Skeletal muscle tissue (tissue), 3 donors: ENCODE measurements at regions not wholly inside any gene's neighbourhood (a gene's known extent, or its start where the extent isn't known, plus 50 kb on each side); places are given as distances from the start of the nearest gene placed in this dataset.
"Not testable (repeated sequence)": the region's sequence is repeated elsewhere in the genome, so short reads cannot be mapped to it uniquely, and the experiment has no call there.

Source experiments
- H3K27ac ChIP-seq: one replicate; pipeline ENCODE4 v1.7.0; 2013; ENCODE audit warnings: mild to moderate bottlenecking, low read depth, low read length, inconsistent platforms
- H3K27me3 ChIP-seq, 3 donors: one replicate each; pipeline ENCODE4 v1.7.0; 2013; ENCODE audit warnings: low read length in 3 of 3; ENCODE audit not compliant: control insufficient read depth in 3 of 3, insufficient read depth in 3 of 3
- H3K36me3 ChIP-seq, 3 donors: one replicate each; pipeline ENCODE4 v1.7.0; 2013; ENCODE audit warnings: low read length in 3 of 3; ENCODE audit not compliant: control insufficient read depth in 3 of 3, insufficient read depth in 3 of 3
- H3K4me1 ChIP-seq, 3 donors: one replicate each; pipeline ENCODE4 v1.7.0; 2013; ENCODE audit warnings: low read length in 3 of 3, mild to moderate bottlenecking in 3 of 3; ENCODE audit not compliant: control insufficient read depth in 3 of 3, insufficient read depth in 3 of 3
- H3K4me3 ChIP-seq, 3 donors: one replicate each; pipeline ENCODE4 v1.7.0; 2013; ENCODE audit warnings: low read length in 3 of 3
- H3K9ac ChIP-seq, 3 donors: one replicate each; pipeline ENCODE4 v1.7.0; 2013; ENCODE audit warnings: low read length in 3 of 3, mild to moderate bottlenecking in 3 of 3, moderate library complexity in 2 of 3, low read depth in 1 of 3
- H3K9me3 ChIP-seq, 3 donors: one replicate each; pipeline ENCODE4 v1.7.0; 2013; ENCODE audit warnings: low read length in 3 of 3; ENCODE audit not compliant: control insufficient read depth in 3 of 3
- donor health status: Osteomylitis.

GRCh38 chr6:103715269-103715668 is 1144.5 kb downstream of the HACE1 start:
- H3K4me3 ChIP-seq: no peak overlapping the region
- H3K9ac ChIP-seq: no peak overlapping the region
- no peaks in the 10 kb centered on the region for H3K36me3 ChIP-seq
- no peak overlapping the region for H3K27ac ChIP-seq
- H3K27me3 ChIP-seq: no peaks in the 10 kb centered on the region
- no peaks in the 10 kb centered on the region for H3K9me3 ChIP-seq
- H3K4me1 ChIP-seq: no peaks in the 10 kb centered on the region

GRCh38 chr6:103709236-103709635 is 1150.5 kb downstream of the HACE1 start:
- not testable (repeated sequence) for H3K9me3 ChIP-seq, H3K9ac ChIP-seq, H3K27ac ChIP-seq, H3K4me3 ChIP-seq, H3K4me1 ChIP-seq, H3K36me3 ChIP-seq, H3K27me3 ChIP-seq

GRCh38 chr6:103707596-103708325 is 1152.0 kb downstream of the HACE1 start:
- no peak overlapping the region for H3K27ac ChIP-seq
- H3K9me3 ChIP-seq: no peaks in the 10 kb centered on the region
- no peaks in the 10 kb centered on the region for H3K27me3 ChIP-seq
- no peaks in the 10 kb centered on the region for H3K4me1 ChIP-seq
- H3K4me3 ChIP-seq: no peak overlapping the region
- H3K36me3 ChIP-seq: no peaks in the 10 kb centered on the region
- H3K9ac ChIP-seq: no peak overlapping the region

- Histone ChIP-seq H3K4me1 (no peaks in the 10 kb centered on the region), H3K4me3 (no peak overlapping the region), H3K36me3 (no peaks in the 10 kb centered on the region), H3K27ac (no peak overlapping the region), H3K9ac (no peak overlapping the region), H3K9me3 (no peaks in the 10 kb centered on the region), H3K27me3 (no peaks in the 10 kb centered on the region)
These were observed 1160.0 kb downstream of the HACE1 start for GRCh38 chr6:103699769-103700168.

GRCh38 chr6:103687430-103687829 is 1172.3 kb downstream of the HACE1 start:
- Histone ChIP-seq H3K4me1 (no peaks in the 10 kb centered on the region), H3K27me3 (no peaks in the 10 kb centered on the region), H3K27ac (no peak overlapping the region)

GRCh38 chr6:103680116-103680515 is 1179.6 kb downstream of the HACE1 start:
- H3K9me3 ChIP-seq: no peaks in the 10 kb centered on the region
- no peak overlapping the region for H3K27ac ChIP-seq
- H3K4me1 ChIP-seq: no peaks in the 10 kb centered on the region
- no peaks in the 10 kb centered on the region for H3K36me3 ChIP-seq
- no peak overlapping the region for H3K9ac ChIP-seq
- no peaks in the 10 kb centered on the region for H3K27me3 ChIP-seq
- H3K4me3 ChIP-seq: no peak overlapping the region

More at GRCh38 chr6:103687430-103687829, 1172.3 kb downstream of the HACE1 start:
- Histone ChIP-seq H3K4me3 (no peak overlapping the region), H3K9me3 (no peaks in the 10 kb centered on the region), H3K36me3 (no peaks in the 10 kb centered on the region), H3K9ac (no peak overlapping the region)

GRCh38 chr6:103677290-103677689 is 1182.4 kb downstream of the HACE1 start:
- H3K27ac ChIP-seq: no peak overlapping the region
- no peak overlapping the region for H3K4me3 ChIP-seq
- no peaks in the 10 kb centered on the region for H3K9me3 ChIP-seq
- H3K27me3 ChIP-seq: no peaks in the 10 kb centered on the region
- H3K9ac ChIP-seq: no peak overlapping the region
- H3K4me1 ChIP-seq: no peaks in the 10 kb centered on the region
- no peaks in the 10 kb centered on the region for H3K36me3 ChIP-seq

- H3K9me3 ChIP-seq: no peaks in the 10 kb centered on the region
- no peak overlapping the region for H3K9ac ChIP-seq
- no peak overlapping the region for H3K27ac ChIP-seq
- H3K36me3 ChIP-seq: no peaks in the 10 kb centered on the region
- no peaks in the 10 kb centered on the region for H3K27me3 ChIP-seq
- H3K4me1 ChIP-seq: no peaks in the 10 kb centered on the region
- no peak overlapping the region for H3K4me3 ChIP-seq
These were observed 1183.8 kb downstream of the HACE1 start for GRCh38 chr6:103675807-103676406.

- Histone ChIP-seq H3K27ac (no peak overlapping the region), H3K9ac (no peak overlapping the region), H3K4me3 (no peak overlapping the region), H3K27me3 (no peaks in the 10 kb centered on the region), H3K4me1 (no peaks in the 10 kb centered on the region), H3K9me3 (no peaks in the 10 kb centered on the region), H3K36me3 (no peaks in the 10 kb centered on the region)
These were observed 1184.9 kb downstream of the HACE1 start for GRCh38 chr6:103674790-103675189.

GRCh38 chr6:103672169-103672568 is 1187.5 kb downstream of the HACE1 start:
- no peaks in the 10 kb centered on the region for H3K9me3 ChIP-seq
- H3K27me3 ChIP-seq: no peaks in the 10 kb centered on the region
- no peak overlapping the region for H3K9ac ChIP-seq
- no peaks in the 10 kb centered on the region for H3K4me1 ChIP-seq
- H3K4me3 ChIP-seq: no peak overlapping the region
- H3K27ac ChIP-seq: no peak overlapping the region
- no peaks in the 10 kb centered on the region for H3K36me3 ChIP-seq
